Stimulated activated effector memory CD8-positive, alpha-beta T cell treated with anti-CD3 and anti-CD28 coated beads, Interleukin-12 subunit alpha, Interleukin-12 subunit beta, amount 100 ng/mL, for 72 hours (primary cell): ENCODE measurements at regions not wholly inside any gene's neighbourhood (a gene's known extent, or its start where the extent isn't known, plus 50 kb on each side); places are given as distances from the start of the nearest gene placed in this dataset.

Experiments
- ATAC-seq: fragments of 150-1000 bp; cut with Tn5 transposase; 2 replicates; pipeline ENCODE4 v1.10.0; 2021
- DNase-seq, 2 donors: peaks; one replicate each; pipeline ENCODE4 v3.0.0; 2021 to 2022; ENCODE audit warnings: low spot score in 2 of 2
- H3K27ac Mint-ChIP-seq: one replicate; pipeline ENCODE4 v1.8.0; 2022; ENCODE audit warnings: mild to moderate bottlenecking, mixed read lengths
- H3K36me3 Mint-ChIP-seq: one replicate; pipeline ENCODE4 v1.8.0; 2022; ENCODE audit warnings: mild to moderate bottlenecking, mixed read lengths
- H3K4me1 Mint-ChIP-seq: one replicate; pipeline ENCODE4 v1.8.0; 2022; ENCODE audit warnings: mixed read lengths
- H3K4me3 Mint-ChIP-seq: one replicate; pipeline ENCODE4 v1.8.0; 2022; ENCODE audit warnings: mild to moderate bottlenecking, mixed read lengths
- H3K9me3 Mint-ChIP-seq: one replicate; pipeline ENCODE4 v1.8.0; 2022; ENCODE audit warnings: mixed read lengths

GRCh38 chr14:94676495-94677185 lies 64.4 kb downstream of the SERPINA3 start:
- no peak for DNase-seq
- Mint-ChIP-seq H3K9me3 (no peaks in the 10 kb centered on the region), H3K4me1 (no peaks in the 10 kb centered on the region), H3K27ac (no peak overlapping the region), H3K4me3 (no peak overlapping the region), H3K36me3 (no peaks in the 10 kb centered on the region)
- ATAC-seq, result no peak

GRCh38 chr14:94675036-94675435 lies 62.8 kb downstream of the SERPINA3 start:
- DNase-seq, result no peak
- Mint-ChIP-seq H3K36me3 (no peaks in the 10 kb centered on the region), H3K27ac (no peak overlapping the region), H3K4me3 (no peak overlapping the region), H3K9me3 (no peaks in the 10 kb centered on the region), H3K4me1 (no peaks in the 10 kb centered on the region)
- no peak for ATAC-seq

GRCh38 chr14:94673781-94674231 lies 61.6 kb downstream of the SERPINA3 start:
- Mint-ChIP-seq H3K36me3 (no peaks in the 10 kb centered on the region), H3K4me3 (no peak overlapping the region), H3K9me3 (no peaks in the 10 kb centered on the region), H3K27ac (no peak overlapping the region), H3K4me1 (no peaks in the 10 kb centered on the region)
- ATAC-seq (peak; percentile 9), DNase-seq (no peak)
